ENCODE measurements at regions not wholly inside any gene's neighbourhood (a gene's known extent, or its start where the extent isn't known, plus 50 kb on each side); places are given as distances from the start of the nearest gene placed in this dataset.
"Not testable (repeated sequence)": the region's sequence is repeated elsewhere in the genome, so short reads cannot be mapped to it uniquely, and the experiment has no call there.

GRCh38 chr3:194872669-194872977 is 186.9 kb downstream of the FAM43A start:
- intact Hi-C loops (cut with DNase I): loop anchor here (5.0 to 10.0 kb wide), 2 partner anchors 178 to 385 kb away; no protein-coding TSS in a partner anchor
- no peak for TF ChIP-seq POLR2A (IDR thresholded peaks at IDR 0.05)
- TF ChIP-seq CTCF (IDR thresholded peaks at IDR 0.05): no peak
- TF ChIP-seq POLR2AphosphoS5 (IDR thresholded peaks at IDR 0.05): no peak
- H3K4me3 ChIP-seq: no peak overlapping the region
- peak overlapping the region; percentile 71 to 76 for H3K27ac ChIP-seq
- no peaks in the 10 kb centered on the region for H3K36me3 ChIP-seq
- 8% methylated on average over 2 of the region's 2 CpGs for WGBS
- peaks cover 27% of the 10 kb centered on the region for H3K4me1 ChIP-seq (replicated peaks)
- H3K27me3 ChIP-seq (replicated peaks; ENCODE audit: insufficient read depth): no peaks in the 10 kb centered on the region
- no peaks in the 10 kb centered on the region for H3K9me3 ChIP-seq
- no peak for DNase-seq (ENCODE audit: low spot score)

- not testable (repeated sequence) for H3K9me3 ChIP-seq; H3K4me3 ChIP-seq; H3K27me3 ChIP-seq (replicated peaks; ENCODE audit: insufficient read depth); H3K36me3 ChIP-seq; DNase-seq (ENCODE audit: low spot score)
- Histone ChIP-seq H3K4me1 (replicated peaks) (peaks cover 27% of the 10 kb centered on the region), H3K27ac (peak overlapping the region in 1 of 2 donors; percentile 71)
- intact Hi-C loops (cut with DNase I): loop anchor here (5.0 to 10.0 kb wide), 2 partner anchors 179 to 384 kb away; no protein-coding TSS in a partner anchor
- WGBS: 96% methylated on average over 10 of the region's 10 CpGs
Measured at GRCh38 chr3:194873474-194873873, 187.8 kb downstream of the FAM43A start.

GRCh38 chr3:194874206-194874605 is 188.5 kb downstream of the FAM43A start:
- Histone ChIP-seq H3K27ac (no peak overlapping the region), H3K27me3 (replicated peaks; ENCODE audit: insufficient read depth) (no peaks in the 10 kb centered on the region), H3K36me3 (no peaks in the 10 kb centered on the region), H3K4me1 (replicated peaks) (peaks cover 27% of the 10 kb centered on the region), H3K9me3 (no peaks in the 10 kb centered on the region), H3K4me3 (no peak overlapping the region)
- TF ChIP-seq POLR2A (IDR thresholded peaks at IDR 0.05): no peak
- no peak for TF ChIP-seq CTCF (IDR thresholded peaks at IDR 0.05)
- TF ChIP-seq POLR2AphosphoS5 (IDR thresholded peaks at IDR 0.05): no peak
- DNase-seq (ENCODE audit: low spot score): no peak
- intact Hi-C loops (cut with DNase I): loop anchor here (5.0 to 10.0 kb wide), 2 partner anchors 179 to 383 kb away; no protein-coding TSS in a partner anchor
- WGBS: 81% methylated on average over 5 of the region's 5 CpGs

GRCh38 chr3:194874783-194875182 is 189.1 kb downstream of the FAM43A start:
- H3K27me3 ChIP-seq (replicated peaks; ENCODE audit: insufficient read depth): no peaks in the 10 kb centered on the region
- TF ChIP-seq POLR2AphosphoS5 (IDR thresholded peaks at IDR 0.05) (no peak), POLR2A (IDR thresholded peaks at IDR 0.05) (no peak), CTCF (IDR thresholded peaks at IDR 0.05) (no peak)
- H3K4me1 ChIP-seq (replicated peaks): peaks cover 32% of the 10 kb centered on the region
- no peaks in the 10 kb centered on the region for H3K36me3 ChIP-seq
- intact Hi-C loops (cut with DNase I): loop anchor here (5.0 to 10.0 kb wide), 2 partner anchors 180 to 383 kb away; no protein-coding TSS in a partner anchor
- DNase-seq (ENCODE audit: low spot score): no peak
- WGBS: 93% methylated on average over 9 of the region's 9 CpGs
- no peak overlapping the region for H3K4me3 ChIP-seq
- no peaks in the 10 kb centered on the region for H3K9me3 ChIP-seq
- H3K27ac ChIP-seq: no peak overlapping the region

- Histone ChIP-seq H3K4me1 (replicated peaks) (peaks cover 34% of the 10 kb centered on the region), H3K27me3 (replicated peaks; ENCODE audit: insufficient read depth) (no peaks in the 10 kb centered on the region), H3K9me3 (no peaks in the 10 kb centered on the region), H3K36me3 (no peaks in the 10 kb centered on the region), H3K4me3 (no peak overlapping the region), H3K27ac (no peak overlapping the region)
- TF ChIP-seq CTCF (IDR thresholded peaks at IDR 0.05): no peak
- no peak for TF ChIP-seq POLR2AphosphoS5 (IDR thresholded peaks at IDR 0.05)
- no peak for TF ChIP-seq POLR2A (IDR thresholded peaks at IDR 0.05)
- intact Hi-C loops (cut with DNase I): loop anchor here (10.0 kb wide), 1 partner anchor 181 kb away; no protein-coding TSS in a partner anchor
- WGBS: 88% methylated on average over 20 of the region's 20 CpGs
- no peak for DNase-seq (ENCODE audit: low spot score)
Measured at GRCh38 chr3:194875581-194876402, 190.1 kb downstream of the FAM43A start.

Data from prostate gland (tissue), 2 donors.